Myocyte (in vitro differentiated cells): ENCODE measurements at regions not wholly inside any gene's neighbourhood (a gene's known extent, or its start where the extent isn't known, plus 50 kb on each side); places are given as distances from the start of the nearest gene placed in this dataset.

ENCODE experiments used
- DNase-seq: peaks from one replicate; pipeline ENCODE4 v3.0.0-alpha.2; 2012; ENCODE audit warnings: low read depth

- DNase-seq: peak; percentile 20
These were observed 93.8 kb upstream of the CLMN start for GRCh38 chr14:95413289-95414215.

- no peak for DNase-seq
These were observed 91.1 kb upstream of the CLMN start for GRCh38 chr14:95410838-95411237.

- no peak for DNase-seq
These were observed 90.0 kb upstream of the CLMN start for GRCh38 chr14:95409477-95410272.

- no peak for DNase-seq
These were observed 89.2 kb upstream of the CLMN start for GRCh38 chr14:95408731-95409476.

GRCh38 chr14:95407354-95407753, 87.6 kb upstream of the CLMN start:
- DNase-seq: no peak

- DNase-seq: no peak
These were observed 87.1 kb upstream of the CLMN start for GRCh38 chr14:95406756-95407277.

GRCh38 chr14:95404583-95404982, 84.9 kb upstream of the CLMN start:
- DNase-seq: no peak

GRCh38 chr14:95402578-95402977, 82.9 kb upstream of the CLMN start:
- no peak for DNase-seq

GRCh38 chr14:95402176-95402575, 82.5 kb upstream of the CLMN start:
- no peak for DNase-seq

- DNase-seq: no peak
These were observed 79.2 kb upstream of the CLMN start for GRCh38 chr14:95398630-95399547.

- DNase-seq: no peak
These were observed 77.6 kb upstream of the CLMN start for GRCh38 chr14:95397325-95397724.

- DNase-seq: no peak
These were observed 76.5 kb upstream of the CLMN start for GRCh38 chr14:95396221-95396620.

GRCh38 chr14:95395098-95395737, 75.5 kb upstream of the CLMN start:
- peak; percentile 41 for DNase-seq

- DNase-seq: no peak
These were observed 74.8 kb upstream of the CLMN start for GRCh38 chr14:95394297-95395097.

GRCh38 chr14:95392841-95393240, 73.1 kb upstream of the CLMN start:
- no peak for DNase-seq

- DNase-seq: no peak
These were observed 71.6 kb upstream of the CLMN start for GRCh38 chr14:95391331-95391730.

- peak; percentile 54 for DNase-seq
These were observed 69.8 kb upstream of the CLMN start for GRCh38 chr14:95389471-95390011.

- DNase-seq: no peak
These were observed 69.0 kb upstream of the CLMN start for GRCh38 chr14:95388699-95389098.
